Activated T-helper 17 cell treated with anti-CD3 and anti-CD28 coated beads, Interleukin-2, amount 50 U/mL, for 72 hours (primary cell): ENCODE measurements at regions not wholly inside any gene's neighbourhood (a gene's known extent, or its start where the extent isn't known, plus 50 kb on each side); places are given as distances from the start of the nearest gene placed in this dataset.

Experiments
- ATAC-seq: fragments of 150-1000 bp; cut with Tn5 transposase; replicated peaks from 2 replicates; pipeline ENCODE4 v1.10.0; 2021; ENCODE audit warnings: mild to moderate bottlenecking, moderate library complexity
- H3K27ac Mint-ChIP-seq: one replicate; pipeline ENCODE4 v1.8.0; 2022; ENCODE audit warnings: mixed read lengths
- H3K27me3 Mint-ChIP-seq: one replicate; pipeline ENCODE4 v1.8.0; 2022; ENCODE audit warnings: mixed read lengths
- H3K36me3 Mint-ChIP-seq: one replicate; pipeline ENCODE4 v1.8.0; 2022; ENCODE audit warnings: low read depth, mild to moderate bottlenecking, mixed read lengths
- H3K4me1 Mint-ChIP-seq: one replicate; pipeline ENCODE4 v1.8.0; 2022; ENCODE audit warnings: mixed read lengths
- H3K4me3 Mint-ChIP-seq: one replicate; pipeline ENCODE4 v1.8.0; 2022; ENCODE audit warnings: mild to moderate bottlenecking, mixed read lengths
- H3K9me3 Mint-ChIP-seq: one replicate; pipeline ENCODE4 v1.8.0; 2022; ENCODE audit warnings: mixed read lengths

DNA sequence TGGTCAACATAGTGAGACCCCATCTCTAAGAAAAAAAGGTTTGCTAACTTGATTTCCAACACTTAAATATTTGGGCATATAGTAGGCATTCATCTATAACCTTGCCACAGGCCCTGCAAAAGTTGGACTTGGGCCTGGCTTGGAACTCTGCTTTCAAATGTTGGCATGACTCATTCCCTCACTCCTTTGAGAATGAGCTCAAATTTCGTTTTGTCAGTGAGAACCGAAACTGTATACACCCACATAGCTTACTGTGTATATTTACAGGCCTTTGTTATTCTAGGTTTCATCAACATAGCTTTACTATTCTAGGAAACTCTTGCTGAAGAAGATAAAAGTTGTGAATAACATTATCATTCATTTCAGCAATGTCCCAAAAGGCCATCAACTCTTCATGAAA, 88.7 kb upstream of the ELOVL6 start:
- Mint-ChIP-seq H3K27me3 (peaks cover 19% of the 10 kb centered on the region), H3K4me3 (peak overlapping the region; percentile 19), H3K36me3 (no peaks in the 10 kb centered on the region), H3K27ac (peak overlapping the region; percentile 76), H3K9me3 (no peaks in the 10 kb centered on the region), H3K4me1 (peaks cover 4% of the 10 kb centered on the region)
- ATAC-seq, result peak; percentile 97

DNA sequence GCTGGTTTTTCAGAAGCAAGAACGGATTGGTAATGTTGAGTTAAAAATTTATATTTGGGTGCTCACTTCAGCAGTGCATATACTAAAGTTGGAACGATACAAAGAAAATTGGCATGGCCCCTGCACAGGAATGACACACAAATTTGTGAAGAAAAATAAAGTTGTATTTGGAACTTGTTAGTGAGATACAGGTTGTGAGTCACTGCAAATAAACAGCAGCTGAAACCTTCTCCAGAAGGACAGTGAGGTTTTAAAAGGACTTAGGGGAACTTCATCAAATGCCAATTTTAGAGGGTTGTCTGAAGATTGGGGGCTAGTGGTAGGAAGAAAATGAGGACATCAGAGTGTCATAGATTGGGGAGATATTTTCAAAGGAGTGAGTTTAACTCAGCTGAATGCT, 79.7 kb upstream of the ELOVL6 start:
- Mint-ChIP-seq H3K9me3 (no peaks in the 10 kb centered on the region), H3K4me1 (no peaks in the 10 kb centered on the region), H3K27ac (no peak overlapping the region), H3K4me3 (no peak overlapping the region), H3K36me3 (no peaks in the 10 kb centered on the region), H3K27me3 (peaks cover 6% of the 10 kb centered on the region)
- no peak for ATAC-seq

DNA sequence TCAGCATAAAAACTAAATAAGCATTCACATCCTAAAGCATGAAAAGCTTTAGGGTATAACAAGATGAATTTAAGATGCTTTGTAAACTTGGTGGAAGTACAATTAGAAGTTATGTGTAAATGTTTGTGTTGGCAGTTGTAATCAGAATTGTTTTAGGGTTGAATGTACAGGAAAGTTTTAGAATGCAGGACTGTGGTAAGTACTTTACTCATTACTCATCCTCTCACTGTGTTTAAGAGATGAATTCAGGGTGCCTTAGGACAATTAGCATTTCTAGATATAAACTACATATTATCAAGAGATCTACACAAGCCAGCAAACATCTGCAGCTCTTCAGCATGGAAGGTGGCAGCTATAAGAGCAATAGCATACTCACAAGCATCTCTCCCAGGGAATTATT, 77.5 kb upstream of the ELOVL6 start:
- ATAC-seq, result no peak
- peaks cover 4% of the 10 kb centered on the region for H3K27me3 Mint-ChIP-seq
- no peaks in the 10 kb centered on the region for H3K36me3 Mint-ChIP-seq
- no peak overlapping the region for H3K27ac Mint-ChIP-seq
- H3K9me3 Mint-ChIP-seq, result no peaks in the 10 kb centered on the region
- H3K4me3 Mint-ChIP-seq, result no peak overlapping the region
- no peaks in the 10 kb centered on the region for H3K4me1 Mint-ChIP-seq

DNA sequence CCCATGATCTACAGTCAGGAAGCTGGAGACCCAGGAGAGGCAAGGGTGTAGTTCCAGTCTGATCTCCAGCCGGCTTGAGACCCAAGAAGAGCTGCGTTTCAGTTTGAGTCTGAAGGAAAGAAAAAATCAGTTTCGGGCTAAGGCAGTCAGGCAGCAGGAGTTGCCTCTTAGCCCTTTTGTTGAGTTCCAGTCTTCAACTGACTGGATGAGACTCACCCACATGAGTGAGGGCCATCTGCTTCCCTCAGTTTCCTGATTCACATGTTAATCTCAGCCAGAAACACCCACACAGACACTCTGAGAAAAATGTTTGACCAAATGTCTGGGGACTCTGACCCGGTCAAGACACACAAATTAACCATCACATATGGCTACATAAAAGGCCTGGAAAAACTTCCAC, 73.6 kb upstream of the ELOVL6 start:
- Mint-ChIP-seq H3K4me1 (no peaks in the 10 kb centered on the region), H3K9me3 (no peaks in the 10 kb centered on the region), H3K27me3 (peaks cover 3% of the 10 kb centered on the region), H3K4me3 (no peak overlapping the region), H3K36me3 (no peaks in the 10 kb centered on the region), H3K27ac (no peak overlapping the region)
- ATAC-seq, result no peak

DNA sequence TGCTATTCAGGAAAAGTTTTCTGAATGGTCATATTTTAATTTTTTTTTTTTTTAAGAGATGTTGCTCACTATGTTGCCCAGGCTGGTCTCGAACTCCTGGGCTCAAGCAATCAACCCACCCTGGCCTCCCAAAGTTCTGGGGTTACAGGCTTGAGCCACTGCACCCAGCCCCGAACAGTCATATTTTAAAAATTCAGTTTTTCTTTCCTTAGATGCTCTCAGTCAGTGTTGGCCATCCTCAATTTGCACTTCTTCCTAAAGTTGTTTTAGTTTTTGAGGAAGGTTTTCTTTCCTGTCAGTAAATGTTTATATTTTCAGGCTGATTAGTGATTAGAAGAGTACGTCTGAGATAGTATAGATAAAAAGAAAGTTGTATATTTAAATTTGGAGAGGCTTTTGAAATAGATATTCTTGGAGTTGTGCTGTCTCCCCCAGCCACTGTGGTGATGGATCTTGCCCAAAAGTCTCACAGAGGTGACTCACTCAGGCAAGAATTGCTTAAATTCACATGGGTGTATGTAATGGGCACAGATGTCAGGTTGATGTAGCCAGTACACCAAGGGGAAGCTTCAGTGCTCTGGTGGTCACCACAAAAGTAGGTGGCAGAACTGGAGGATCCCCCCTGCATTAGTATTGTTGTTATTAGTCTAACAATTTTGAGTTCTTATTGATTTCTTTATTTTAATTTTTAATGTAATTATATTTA, 72.2 kb upstream of the ELOVL6 start:
- no peaks in the 10 kb centered on the region for H3K36me3 Mint-ChIP-seq
- H3K27ac Mint-ChIP-seq, result no peak overlapping the region
- H3K4me3 Mint-ChIP-seq, result no peak overlapping the region
- H3K9me3 Mint-ChIP-seq, result no peaks in the 10 kb centered on the region
- H3K27me3 Mint-ChIP-seq, result peaks cover 3% of the 10 kb centered on the region
- no peaks in the 10 kb centered on the region for H3K4me1 Mint-ChIP-seq
- ATAC-seq, result no peak

DNA sequence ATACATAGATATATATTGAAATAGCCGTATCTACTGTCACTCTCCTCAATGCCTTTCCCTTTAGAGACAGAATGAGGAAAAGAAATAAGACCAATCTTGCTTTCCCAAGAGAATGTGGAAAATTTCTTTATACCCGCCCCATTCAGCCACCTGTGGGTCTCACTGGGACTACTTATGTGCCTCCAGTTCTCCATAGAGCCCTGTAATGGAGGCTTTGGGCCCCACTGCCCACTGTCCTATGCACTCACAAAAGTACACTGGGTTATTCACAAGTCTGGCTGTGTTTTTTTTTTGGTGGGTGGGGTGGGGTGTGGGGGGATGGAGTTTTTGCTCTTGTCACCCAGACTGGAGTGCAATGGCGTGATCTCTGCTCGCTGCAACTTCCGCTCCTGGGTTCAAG, 70.4 kb upstream of the ELOVL6 start:
- no peaks in the 10 kb centered on the region for H3K36me3 Mint-ChIP-seq
- peaks cover 3% of the 10 kb centered on the region for H3K27me3 Mint-ChIP-seq
- H3K27ac Mint-ChIP-seq, result peak overlapping the region; percentile 36
- no peak overlapping the region for H3K4me3 Mint-ChIP-seq
- ATAC-seq, result no peak
- H3K9me3 Mint-ChIP-seq, result no peaks in the 10 kb centered on the region
- no peaks in the 10 kb centered on the region for H3K4me1 Mint-ChIP-seq

DNA sequence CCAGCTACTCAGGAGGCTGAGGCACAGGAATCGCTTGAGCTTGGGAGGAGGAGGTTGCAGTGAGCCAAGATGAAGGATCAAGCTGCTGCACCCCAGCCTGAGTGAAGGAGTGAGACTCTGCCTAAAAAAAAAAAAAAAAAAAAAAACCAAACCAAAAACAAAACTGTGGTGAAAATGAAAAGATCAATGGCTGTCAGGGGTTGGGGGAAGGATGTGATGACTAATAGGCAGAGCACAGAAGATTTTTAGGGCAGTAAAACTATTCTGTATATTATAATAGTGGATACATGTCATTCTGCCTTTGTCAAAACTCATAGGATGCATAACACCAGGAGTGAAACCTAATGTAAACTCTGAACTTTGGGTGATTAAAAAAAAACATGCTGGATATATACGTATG, 69.9 kb upstream of the ELOVL6 start:
- peak; percentile 91 for ATAC-seq
- Mint-ChIP-seq H3K4me1 (no peaks in the 10 kb centered on the region), H3K4me3 (no peak overlapping the region), H3K27me3 (peaks cover 3% of the 10 kb centered on the region), H3K36me3 (no peaks in the 10 kb centered on the region), H3K9me3 (no peaks in the 10 kb centered on the region), H3K27ac (peak overlapping the region; percentile 36)

DNA sequence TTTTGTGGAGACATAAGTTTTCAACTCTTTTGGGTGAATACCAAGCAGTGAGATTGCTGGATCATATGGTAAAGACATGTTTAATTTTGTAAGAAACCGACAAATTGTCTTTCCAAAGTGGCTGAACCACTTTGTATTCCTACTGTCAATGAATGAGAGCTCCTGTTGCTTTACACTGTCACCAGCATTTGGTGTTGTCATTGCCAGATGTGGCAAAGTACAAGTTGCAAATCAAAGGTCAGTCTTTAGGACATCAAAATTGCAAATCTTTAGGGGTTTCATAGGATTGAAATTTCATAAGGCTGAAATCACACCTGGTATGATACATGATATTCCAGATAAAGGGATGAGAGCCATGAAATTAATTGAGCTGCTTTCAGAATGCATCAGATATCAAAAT, 67.7 kb upstream of the ELOVL6 start:
- H3K9me3 Mint-ChIP-seq, result no peaks in the 10 kb centered on the region
- peaks cover 3% of the 10 kb centered on the region for H3K27me3 Mint-ChIP-seq
- no peak overlapping the region for H3K27ac Mint-ChIP-seq
- ATAC-seq, result no peak
- H3K36me3 Mint-ChIP-seq, result no peaks in the 10 kb centered on the region
- H3K4me3 Mint-ChIP-seq, result no peak overlapping the region
- H3K4me1 Mint-ChIP-seq, result no peaks in the 10 kb centered on the region

DNA sequence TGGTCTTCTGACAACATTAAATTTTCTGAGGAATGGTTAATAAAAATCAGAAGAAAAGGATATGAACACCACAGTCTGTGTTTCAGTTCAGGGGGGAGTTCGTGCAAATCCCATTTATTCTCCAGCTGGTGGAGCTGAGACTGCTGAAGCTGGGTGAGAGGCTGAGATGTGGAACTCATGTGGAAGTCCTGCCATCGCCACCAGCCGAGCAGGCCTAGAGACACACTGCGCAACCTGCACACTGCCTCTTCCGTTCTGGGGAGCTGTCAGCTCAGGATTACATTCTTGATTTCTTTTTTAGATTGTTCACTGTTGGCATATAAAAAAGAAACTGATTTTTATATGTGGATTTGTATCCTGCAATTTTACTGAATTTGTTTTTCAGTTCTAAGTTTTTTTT, 66.6 kb upstream of the ELOVL6 start:
- Mint-ChIP-seq H3K9me3 (no peaks in the 10 kb centered on the region), H3K4me3 (no peak overlapping the region), H3K36me3 (no peaks in the 10 kb centered on the region), H3K27ac (no peak overlapping the region), H3K4me1 (no peaks in the 10 kb centered on the region), H3K27me3 (peaks cover 4% of the 10 kb centered on the region)
- no peak for ATAC-seq

DNA sequence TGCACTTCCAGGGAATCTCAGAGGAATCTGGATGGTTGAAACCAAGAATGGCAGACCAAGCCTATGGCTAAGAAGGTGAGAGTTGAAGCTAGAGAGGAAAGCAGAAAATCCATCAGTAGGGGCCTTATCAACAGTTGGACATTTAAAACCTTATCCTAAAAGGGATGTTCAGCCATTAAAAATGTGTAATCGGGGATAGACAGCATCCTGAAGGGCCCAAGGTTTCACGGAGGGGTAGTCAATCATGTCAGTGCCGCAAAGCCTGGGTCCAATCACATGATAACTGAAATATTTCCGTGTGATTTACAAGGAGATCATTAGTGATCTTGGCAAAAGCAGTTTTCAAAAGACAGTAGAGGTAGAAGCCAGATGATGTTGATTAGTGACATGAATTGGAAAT, 61.9 kb upstream of the ELOVL6 start:
- Mint-ChIP-seq H3K36me3 (no peaks in the 10 kb centered on the region), H3K4me3 (no peak overlapping the region), H3K4me1 (no peaks in the 10 kb centered on the region), H3K27ac (no peak overlapping the region), H3K9me3 (no peaks in the 10 kb centered on the region), H3K27me3 (peaks cover 3% of the 10 kb centered on the region)
- no peak for ATAC-seq

DNA sequence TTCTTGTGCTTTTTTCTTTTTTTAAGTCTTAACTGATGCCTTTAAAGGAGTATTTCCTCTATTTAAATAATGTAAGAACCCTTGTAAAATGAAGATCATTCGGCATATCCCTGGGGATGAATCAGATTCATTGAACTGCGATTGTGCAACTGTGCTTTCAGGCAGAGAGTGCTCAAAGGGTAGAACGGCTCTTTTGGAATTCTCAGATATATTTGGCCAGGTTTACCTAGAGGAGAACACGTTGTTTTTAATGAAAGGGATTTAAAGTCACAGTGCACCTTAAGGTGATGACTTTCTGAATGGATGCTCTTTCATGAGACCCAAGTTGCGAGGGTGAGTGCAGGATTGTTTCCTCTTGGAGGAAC, 51.6 kb upstream of the ELOVL6 start:
- ATAC-seq, result no peak
- Mint-ChIP-seq H3K27ac (no peak overlapping the region), H3K27me3 (peaks cover 8% of the 10 kb centered on the region), H3K9me3 (no peaks in the 10 kb centered on the region), H3K4me1 (no peaks in the 10 kb centered on the region), H3K4me3 (no peak overlapping the region), H3K36me3 (no peaks in the 10 kb centered on the region)

DNA sequence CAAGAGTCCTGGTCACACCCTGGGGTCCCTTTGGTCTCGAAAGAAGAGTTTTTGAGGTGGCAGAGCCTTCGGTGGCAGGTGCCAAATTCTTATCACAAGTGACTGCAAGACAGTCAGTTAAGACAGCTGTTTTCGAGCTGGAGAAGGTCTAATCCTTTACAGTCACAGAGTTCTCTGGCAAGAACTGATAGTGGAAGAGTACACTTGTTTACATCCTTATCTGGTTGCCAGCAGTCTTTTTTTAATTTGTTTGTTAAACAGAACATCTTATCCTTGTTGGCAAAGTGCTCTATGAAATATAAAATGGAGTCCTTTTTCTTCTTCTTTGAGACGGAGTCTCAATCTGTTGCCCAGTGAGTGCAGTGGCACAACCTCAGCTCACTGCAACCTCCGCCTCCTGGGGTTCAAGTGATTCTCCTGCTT, 50.4 kb upstream of the ELOVL6 start:
- Mint-ChIP-seq H3K27ac (no peak overlapping the region), H3K27me3 (peaks cover 8% of the 10 kb centered on the region), H3K4me3 (no peak overlapping the region), H3K36me3 (no peaks in the 10 kb centered on the region), H3K4me1 (no peaks in the 10 kb centered on the region), H3K9me3 (no peaks in the 10 kb centered on the region)
- no peak for ATAC-seq
